Neural cell (in vitro differentiated cells): ENCODE measurements at regions not wholly inside any gene's neighbourhood (a gene's known extent, or its start where the extent isn't known, plus 50 kb on each side); places are given as distances from the start of the nearest gene placed in this dataset.

Source experiments
- H2AFZ ChIP-seq: fragments of 200-600, 300-800 bp; sonication (generic), shearing (Covaris generic); 2 replicates; pipeline ENCODE4 v1.6.0; 2014; ENCODE audit warnings: low read depth, mild to moderate bottlenecking, antibody characterized with exemption, low read length, moderate library complexity
- H3F3A ChIP-seq: fragments of 200-600 bp; shearing (Covaris generic); 2 replicates; pipeline ENCODE4 v1.6.1; 2016; ENCODE audit warnings: mild to moderate bottlenecking, moderate library complexity, mixed read lengths, antibody characterized with exemption, low read length; ENCODE audit not compliant: insufficient read depth, poor library complexity, severe bottlenecking
- H3K27ac ChIP-seq: fragments of 200-600, 300-800 bp; sonication (generic), shearing (Covaris generic); 2 replicates; pipeline ENCODE4 v1.5.1; 2014; ENCODE audit warnings: mild to moderate bottlenecking, low read length, moderate library complexity
- H3K27me3 ChIP-seq: fragments of 300-800, 200-600 bp; sonication (generic), shearing (Covaris generic); 2 replicates; pipeline ENCODE4 v1.6.0; 2014; ENCODE audit warnings: mild to moderate bottlenecking, low read depth, low read length, moderate library complexity; ENCODE audit not compliant: insufficient read depth
- H3K36me3 ChIP-seq: fragments of 300-800, 200-600 bp; sonication (generic), shearing (Covaris generic); 2 replicates; pipeline ENCODE4 v1.5.1; 2014; ENCODE audit warnings: mild to moderate bottlenecking, antibody characterized with exemption, low read length, moderate library complexity; ENCODE audit not compliant: insufficient read depth
- H3K4me2 ChIP-seq: fragments of 300-800, 200-600 bp; sonication (generic), shearing (Covaris generic); 2 replicates; pipeline ENCODE4 v1.6.0; 2014; ENCODE audit warnings: mild to moderate bottlenecking, low read length
- H3K4me3 ChIP-seq: fragments of 300-800, 200-600 bp; sonication (generic), shearing (Covaris generic); 2 replicates; pipeline ENCODE4 v1.5.1; 2014; ENCODE audit warnings: mild to moderate bottlenecking, low read length, moderate library complexity
- H3K79me2 ChIP-seq: fragments of 200-600 bp; shearing (Covaris generic); replicated peaks from 2 replicates; pipeline ENCODE4 v1.6.0; 2014; ENCODE audit warnings: mild to moderate bottlenecking, low read length, moderate library complexity; ENCODE audit not compliant: insufficient read depth
- H3K9ac ChIP-seq: fragments of 300-800, 200-600 bp; sonication (generic), shearing (Covaris generic); 2 replicates; pipeline ENCODE4 v1.6.1; 2016; ENCODE audit warnings: mild to moderate bottlenecking, low read length, mixed read lengths
- H3K9me2 ChIP-seq: fragments of 200-600 bp; shearing (Covaris generic); 2 replicates; pipeline ENCODE4 v1.6.1; 2016; ENCODE audit warnings: mild to moderate bottlenecking, low read length, mixed read lengths; ENCODE audit not compliant: insufficient read depth
- H3K9me3 ChIP-seq: fragments of 200-600, 300-800 bp; sonication (generic), shearing (Covaris generic); 2 replicates; pipeline ENCODE4 v1.6.1; 2016; ENCODE audit warnings: mild to moderate bottlenecking, mixed run types, low read length, moderate library complexity, mixed read lengths
- H4K20me1 ChIP-seq: fragments of 200-600 bp; shearing (Covaris generic); 2 replicates; pipeline ENCODE4 v1.6.1; 2016; ENCODE audit warnings: mild to moderate bottlenecking, mixed run types; ENCODE audit not compliant: insufficient read depth
- CTCF ChIP-seq: fragments of 450-650 bp; IDR thresholded peaks from 2 replicates; pipeline ENCODE4 v1.5.1; 2014; ENCODE audit warnings: antibody characterized with exemption, mild to moderate bottlenecking, moderate library complexity; ENCODE audit not compliant: poor library complexity, severe bottlenecking
- EP300 ChIP-seq: fragments of 450-650 bp; conservative IDR thresholded peaks from 2 replicates; pipeline ENCODE4 v1.6.1; 2014; ENCODE audit warnings: antibody characterized with exemption, mild to moderate bottlenecking, moderate library complexity; ENCODE audit not compliant: poor library complexity, severe bottlenecking
- EZH2 ChIP-seq: fragments of 200-600, 300-800 bp; shearing (Covaris generic), sonication (generic); IDR thresholded peaks from 2 replicates; pipeline ENCODE4 v1.6.1; 2014; ENCODE audit warnings: antibody characterized with exemption, low read length, borderline replicate concordance, mild to moderate bottlenecking; ENCODE audit not compliant: insufficient read depth, poor library complexity, severe bottlenecking
- MXI1 ChIP-seq: fragments of 450-650 bp; conservative IDR thresholded peaks from 2 replicates; pipeline ENCODE4 v1.6.1; 2014; ENCODE audit warnings: antibody characterized with exemption, mild to moderate bottlenecking; ENCODE audit not compliant: poor library complexity, severe bottlenecking
- POLR2AphosphoS5 ChIP-seq: IDR thresholded peaks from 2 replicates; pipeline ENCODE4 v1.6.1; 2012
- RAD21 ChIP-seq: fragments of 450-650 bp; conservative IDR thresholded peaks from 2 replicates; pipeline ENCODE4 v1.6.1; 2014; ENCODE audit warnings: antibody characterized with exemption, mild to moderate bottlenecking, moderate library complexity
- REST ChIP-seq: IDR thresholded peaks from 2 replicates; pipeline ENCODE4 v1.6.1; 2012; ENCODE audit warnings: borderline replicate concordance
- SMC3 ChIP-seq: fragments of 450-650 bp; conservative IDR thresholded peaks from 2 replicates; pipeline ENCODE4 v1.6.1; 2014; ENCODE audit warnings: antibody characterized with exemption, mild to moderate bottlenecking, moderate library complexity; ENCODE audit not compliant: poor library complexity
- TAF1 ChIP-seq: IDR thresholded peaks from 2 replicates; pipeline ENCODE4 v1.6.1; 2012; ENCODE audit warnings: low read depth

- H4K20me1 ChIP-seq, result no peaks in the 10 kb centered on the region
- peaks cover 3% of the 10 kb centered on the region for H3K9me3 ChIP-seq
- no peaks in the 10 kb centered on the region for H3K36me3 ChIP-seq
- H3K4me2 ChIP-seq, result no peak overlapping the region
- no peak overlapping the region for H2AFZ ChIP-seq
- H3F3A ChIP-seq, result no peaks in the 10 kb centered on the region
- no peaks in the 10 kb centered on the region for H3K27me3 ChIP-seq
- no peaks in the 10 kb centered on the region for H3K9me2 ChIP-seq
- no peak overlapping the region for H3K9ac ChIP-seq
- no peak for TF ChIP-seq EP300
- no peak overlapping the region for H3K4me3 ChIP-seq
- H3K27ac ChIP-seq, result no peak overlapping the region
- no peaks in the 10 kb centered on the region for H3K79me2 ChIP-seq
Observed at GRCh38 chr22:47367107-47367690, 604.7 kb downstream of the TBC1D22A start.

- Histone ChIP-seq H3K9ac (no peak overlapping the region), H3K9me3 (peaks cover 3% of the 10 kb centered on the region)
Observed at GRCh38 chr22:47366026-47366767, 603.7 kb downstream of the TBC1D22A start.

More at GRCh38 chr22:47366026-47366767, 603.7 kb downstream of the TBC1D22A start:
- Histone ChIP-seq H3K4me2 (no peak overlapping the region), H3K36me3 (no peaks in the 10 kb centered on the region), H3K27ac (no peak overlapping the region), H3K79me2 (no peaks in the 10 kb centered on the region), H3F3A (no peaks in the 10 kb centered on the region), H2AFZ (no peak overlapping the region), H4K20me1 (no peaks in the 10 kb centered on the region), H3K27me3 (no peaks in the 10 kb centered on the region), H3K9me2 (no peaks in the 10 kb centered on the region), H3K4me3 (no peak overlapping the region)
- no peak for TF ChIP-seq RAD21
- no peak for TF ChIP-seq TAF1
- no peak for TF ChIP-seq SMC3
- no peak for TF ChIP-seq CTCF
- no peak for TF ChIP-seq MXI1
- no peak for TF ChIP-seq POLR2AphosphoS5
- no peak for TF ChIP-seq EZH2
- TF ChIP-seq EP300, result no peak
- no peak for TF ChIP-seq REST
